DND-41 (cell line): ENCODE measurements at regions not wholly inside any gene's neighbourhood (a gene's known extent, or its start where the extent isn't known, plus 50 kb on each side); places are given as distances from the start of the nearest gene placed in this dataset.

Experiments
- CTCF ChIP-seq: IDR thresholded peaks from 2 replicates; pipeline ENCODE4 v1.5.1; 2012; ENCODE audit warnings: borderline replicate concordance, low read length, moderate library complexity, mild to moderate bottlenecking; ENCODE audit not compliant: poor library complexity, severe bottlenecking; ENCODE audit errors: extremely low read depth
- EZH2 ChIP-seq: IDR thresholded peaks from 3 replicates; pipeline ENCODE4 v1.6.1; 2012; ENCODE audit warnings: borderline replicate concordance, low read depth, mild to moderate bottlenecking, moderate library complexity, low read length, inconsistent platforms; ENCODE audit not compliant: severe bottlenecking

DNA sequence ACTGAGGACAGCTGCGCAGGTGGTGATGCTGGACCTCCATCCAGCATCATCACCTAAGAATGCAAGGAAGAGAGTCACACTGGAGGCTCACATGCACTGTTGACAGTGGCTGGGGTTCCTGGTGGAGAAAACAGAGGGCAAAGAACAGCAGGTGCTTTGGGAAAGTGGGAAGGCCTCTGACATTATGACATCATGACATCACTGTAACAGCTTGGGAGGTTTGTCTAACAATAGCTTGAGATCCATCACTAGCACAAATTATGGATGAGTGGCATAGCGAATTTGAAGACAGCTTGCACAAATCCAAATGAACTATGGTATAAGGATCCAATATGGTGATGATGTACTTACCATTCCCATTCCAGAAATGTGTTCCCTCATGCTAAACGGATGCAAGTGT, 226.5 kb upstream of the MPHOSPH6 start:
- TF ChIP-seq EZH2 = no peak
- TF ChIP-seq CTCF = no peak
